ENCODE measurements at regions not wholly inside any gene's neighbourhood (a gene's known extent, or its start where the extent isn't known, plus 50 kb on each side); places are given as distances from the start of the nearest gene placed in this dataset.

GRCh38 chr4:137701401-137701800 lies 169.1 kb upstream of the PCDH18 start:
- TF ChIP-seq CTCF (IDR thresholded peaks at IDR 0.05) = no peak
- TF ChIP-seq RFX5 (IDR thresholded peaks at IDR 0.05; ENCODE audit: low read length) = no peak
- TF ChIP-seq YY1 (IDR thresholded peaks at IDR 0.05; ENCODE audit: low read depth) = no peak
- no peak for TF ChIP-seq RAD21 (IDR thresholded peaks at IDR 0.05; ENCODE audit: low read length)
- no peak for TF ChIP-seq NFIC (IDR thresholded peaks at IDR 0.05; ENCODE audit: borderline replicate concordance)
- TF ChIP-seq EP300 (IDR thresholded peaks at IDR 0.05; ENCODE audit: borderline replicate concordance in 1 of 2, low read depth in 1 of 2, low read length in 1 of 2) = no peak
- no peak for TF ChIP-seq MEF2A (IDR thresholded peaks at IDR 0.05; ENCODE audit: borderline replicate concordance, low read depth)
- TF ChIP-seq SIN3A (IDR thresholded peaks at IDR 0.05; ENCODE audit: borderline replicate concordance, low read depth, low read length) = no peak
- no peak for TF ChIP-seq ELF1 (IDR thresholded peaks at IDR 0.05)
- TF ChIP-seq GABPA (IDR thresholded peaks at IDR 0.05; ENCODE audit: low read depth) = no peak
